ENCODE measurements at regions not wholly inside any gene's neighbourhood (a gene's known extent, or its start where the extent isn't known, plus 50 kb on each side); places are given as distances from the start of the nearest gene placed in this dataset.
A peak's percentile ranks its signal among the peaks of the same experiment; 100 is the strongest.

- DNase-seq, result no peak
- Histone ChIP-seq H3K27ac (replicated peaks) (no peak overlapping the region), H3K9me3 (replicated peaks) (no peaks in the 10 kb centered on the region), H3K4me1 (no peaks in the 10 kb centered on the region), H3K4me3 (no peak overlapping the region), H3K27me3 (ENCODE audit: low read depth) (no peaks in the 10 kb centered on the region), H3K36me3 (no peaks in the 10 kb centered on the region)
- intact Hi-C loops (cut with micrococcal nuclease), result no loop called here
- no peak for TF ChIP-seq CTCF (IDR thresholded peaks at IDR 0.05; ENCODE audit: borderline replicate concordance)
These were observed 55.1 kb upstream of the PAGE4 start for GRCh38 chrX:49773993-49774392.

- Histone ChIP-seq H3K27ac (replicated peaks) (no peak overlapping the region), H3K36me3 (no peaks in the 10 kb centered on the region), H3K27me3 (ENCODE audit: low read depth) (no peaks in the 10 kb centered on the region), H3K4me3 (no peak overlapping the region), H3K9me3 (replicated peaks) (no peaks in the 10 kb centered on the region), H3K4me1 (no peaks in the 10 kb centered on the region)
- intact Hi-C loops (cut with micrococcal nuclease), result no loop called here
- DNase-seq, result no peak
- no peak for TF ChIP-seq CTCF (IDR thresholded peaks at IDR 0.05; ENCODE audit: borderline replicate concordance)
These were observed 61.9 kb upstream of the PAGE4 start for GRCh38 chrX:49767236-49767635.

GRCh38 chrX:49762175-49762720 lies 66.5 kb upstream of the PAGE1 start:
- intact Hi-C loops (cut with micrococcal nuclease), result no loop called here
- no peak for DNase-seq

GRCh38 chrX:49761481-49761880 lies 65.7 kb upstream of the PAGE1 start:
- DNase-seq, result no peak
- Histone ChIP-seq H3K27me3 (ENCODE audit: low read depth) (no peaks in the 10 kb centered on the region), H3K9me3 (replicated peaks) (no peaks in the 10 kb centered on the region), H3K27ac (replicated peaks) (no peak overlapping the region), H3K36me3 (no peaks in the 10 kb centered on the region), H3K4me3 (no peak overlapping the region), H3K4me1 (no peaks in the 10 kb centered on the region)
- peak; percentile 50 for TF ChIP-seq CTCF (IDR thresholded peaks at IDR 0.05; ENCODE audit: borderline replicate concordance)
- intact Hi-C loops (cut with micrococcal nuclease), result no loop called here

More at GRCh38 chrX:49762175-49762720, 66.5 kb upstream of the PAGE1 start:
- Histone ChIP-seq H3K4me3 (no peak overlapping the region), H3K4me1 (no peaks in the 10 kb centered on the region), H3K27ac (replicated peaks) (no peak overlapping the region), H3K36me3 (no peaks in the 10 kb centered on the region), H3K27me3 (ENCODE audit: low read depth) (no peaks in the 10 kb centered on the region), H3K9me3 (replicated peaks) (no peaks in the 10 kb centered on the region)
- no peak for TF ChIP-seq CTCF (IDR thresholded peaks at IDR 0.05; ENCODE audit: borderline replicate concordance)

- intact Hi-C loops (cut with micrococcal nuclease), result no loop called here
- TF ChIP-seq CTCF (IDR thresholded peaks at IDR 0.05; ENCODE audit: borderline replicate concordance), result no peak
These were observed 64.6 kb upstream of the PAGE1 start for GRCh38 chrX:49760290-49760890.

More at GRCh38 chrX:49760290-49760890, 64.6 kb upstream of the PAGE1 start:
- Histone ChIP-seq H3K9me3 (replicated peaks) (no peaks in the 10 kb centered on the region), H3K27me3 (ENCODE audit: low read depth) (no peaks in the 10 kb centered on the region), H3K4me1 (no peaks in the 10 kb centered on the region), H3K36me3 (no peaks in the 10 kb centered on the region), H3K4me3 (no peak overlapping the region), H3K27ac (replicated peaks) (no peak overlapping the region)
- no peak for DNase-seq

All from left ventricle myocardium inferior (tissue), 1 donor.